PC-3 (cell line): ENCODE measurements at regions not wholly inside any gene's neighbourhood (a gene's known extent, or its start where the extent isn't known, plus 50 kb on each side); places are given as distances from the start of the nearest gene placed in this dataset.

Source experiments
- ATAC-seq: fragments of 200-7000 bp; cut with Tn5 transposase; 2 replicates; pipeline ENCODE4 v1.9.1; 2020; ENCODE audit warnings: mild to moderate bottlenecking, moderate library complexity
- BruUV-seq: library from RNA; stranded (reverse); fragments of 400-500 nt; replicated peaks from 2 replicates; lab custom pipeline; 2021; lab: Mats Ljungman, UMichigan
- CTCF ChIA-PET: fragments of 300-600 bp; sonication (Branson Sonifier 250); formaldehyde crosslinking; loops from one replicate; lab custom pipeline; 2022; ENCODE audit warnings: antibody characterized with exemption; lab: Charles Lee
- POLR2A ChIA-PET: fragments of 300-600 bp; sonication (Branson Sonifier 250); formaldehyde crosslinking; loops from one replicate; lab custom pipeline; 2022; ENCODE audit warnings: antibody characterized with exemption; ENCODE audit not compliant: unreplicated experiment; lab: Charles Lee
- DNase-seq: peaks from one replicate; pipeline ENCODE4 v3.0.0-alpha.2; 2015
- H2AFZ ChIP-seq: fragments of 300-600 bp; sonication (generic); 2 replicates; pipeline ENCODE4 v1.6.0; 2016; ENCODE audit warnings: antibody characterized with exemption, low read length
- H3F3A ChIP-seq: fragments of 300-600 bp; sonication (generic); one replicate; pipeline ENCODE4 v1.6.0; 2017; ENCODE audit warnings: antibody characterized with exemption, low read length, control low read depth, mild to moderate bottlenecking; ENCODE audit not compliant: unreplicated experiment
- H3K27ac ChIP-seq: fragments of 300-600 bp; sonication (generic); 2 replicates; pipeline ENCODE4 v1.5.1; 2016; ENCODE audit warnings: mild to moderate bottlenecking, low read length
- H3K27me3 ChIP-seq: fragments of 300-600 bp; sonication (generic); 2 replicates; pipeline ENCODE4 v1.6.1; 2016; ENCODE audit warnings: low read length, mixed read lengths
- H3K36me3 ChIP-seq: fragments of 300-600 bp; sonication (generic); 2 replicates; pipeline ENCODE4 v1.6.1; 2016; ENCODE audit warnings: low read depth, mixed run types, low read length, mixed read lengths
- H3K4me1 ChIP-seq: fragments of 300-600 bp; sonication (generic); 2 replicates; pipeline ENCODE4 v1.5.1; 2016; ENCODE audit warnings: low read length; ENCODE audit not compliant: insufficient read depth
- H3K4me2 ChIP-seq: fragments of 300-600 bp; sonication (generic); 2 replicates; pipeline ENCODE4 v1.6.0; 2016; ENCODE audit warnings: low read length
- H3K4me3 ChIP-seq: fragments of 300-600 bp; sonication (generic); 2 replicates; pipeline ENCODE4 v1.5.1; 2016; ENCODE audit warnings: mild to moderate bottlenecking, low read length, mixed read lengths
- H3K79me2 ChIP-seq: fragments of 300-600 bp; sonication (generic); 2 replicates; pipeline ENCODE4 v1.6.1; 2017; ENCODE audit warnings: low read length, mixed read lengths
- H3K9ac ChIP-seq: fragments of 300-600 bp; sonication (generic); 2 replicates; pipeline ENCODE4 v1.6.0; 2016; ENCODE audit warnings: mild to moderate bottlenecking, low read length
- H3K9me2 ChIP-seq: fragments of 300-600 bp; sonication (generic); replicated peaks from 2 replicates; pipeline ENCODE4 v1.6.1; 2016; ENCODE audit warnings: mixed run types, low read length, mixed read lengths
- H3K9me3 ChIP-seq: fragments of 300-600 bp; sonication (generic); 2 replicates; pipeline ENCODE4 v1.6.1; 2016; ENCODE audit warnings: low read length, mixed read lengths
- H4K20me1 ChIP-seq: fragments of 300-600 bp; sonication (generic); 2 replicates; pipeline ENCODE4 v1.6.1; 2016; ENCODE audit warnings: low read length, mixed read lengths
- CTCF ChIP-seq: fragments of 300-600 bp; sonication (generic); conservative IDR thresholded peaks from 2 replicates; pipeline ENCODE4 v1.5.1; 2017; ENCODE audit warnings: antibody characterized with exemption, low read depth, mild to moderate bottlenecking, low read length
- EZH2 ChIP-seq: fragments of 300-600 bp; sonication (generic); IDR thresholded peaks from one replicate; pipeline ENCODE4 v1.6.1; 2017; ENCODE audit warnings: antibody characterized with exemption, mild to moderate bottlenecking, low read length; ENCODE audit not compliant: unreplicated experiment
- EZH2phosphoT487 ChIP-seq: fragments of 300-600 bp; sonication (generic); IDR thresholded peaks from 2 replicates; pipeline ENCODE4 v1.6.1; 2018; ENCODE audit warnings: mild to moderate bottlenecking, antibody characterized with exemption, low read length, borderline replicate concordance
- intact Hi-C: fragments of 100-400 bp; cut with micrococcal nuclease; formaldehyde crosslinking; loops from 2 replicates; pipeline ENCODE4 v1.9.0; 2023

DNA sequence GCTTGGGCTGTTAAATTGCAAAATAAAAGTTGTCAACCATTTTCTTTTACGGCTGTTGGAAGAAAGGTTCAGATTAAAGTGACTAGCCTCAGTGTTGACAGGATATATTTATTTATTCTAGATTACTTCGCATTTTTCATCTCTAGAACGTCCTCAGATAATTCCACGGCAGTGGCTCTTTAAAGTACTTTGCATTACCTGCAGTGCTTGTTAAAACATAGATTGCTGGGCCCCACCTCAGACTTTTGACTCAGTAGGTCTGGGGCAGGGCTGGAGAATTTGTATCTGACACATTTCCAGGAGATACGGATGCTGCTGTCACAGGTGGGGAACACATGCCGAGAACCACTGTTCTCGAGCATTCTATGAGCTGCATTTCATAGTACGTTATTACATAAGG is 292.7 kb downstream of the EDEM1 start:
- Histone ChIP-seq H4K20me1 (no peaks in the 10 kb centered on the region), H3K36me3 (no peaks in the 10 kb centered on the region), H3K27me3 (no peaks in the 10 kb centered on the region), H3K4me3 (no peak overlapping the region), H3F3A (no peaks in the 10 kb centered on the region), H3K4me1 (no peaks in the 10 kb centered on the region), H3K9me3 (no peaks in the 10 kb centered on the region), H3K4me2 (no peak overlapping the region), H3K27ac (no peak overlapping the region), H3K9ac (no peak overlapping the region), H3K79me2 (no peaks in the 10 kb centered on the region), H2AFZ (no peak overlapping the region), H3K9me2 (no peaks in the 10 kb centered on the region)
- POLR2A ChIA-PET = no interaction called here
- no TSS peak for BruUV-seq
- TF ChIP-seq CTCF (no peak), EZH2phosphoT487 (no peak), EZH2 (no peak)
- DNase-seq (no peak), ATAC-seq (no peak)
- CTCF ChIA-PET = no interaction called here
- intact Hi-C loops = no loop called here

DNA sequence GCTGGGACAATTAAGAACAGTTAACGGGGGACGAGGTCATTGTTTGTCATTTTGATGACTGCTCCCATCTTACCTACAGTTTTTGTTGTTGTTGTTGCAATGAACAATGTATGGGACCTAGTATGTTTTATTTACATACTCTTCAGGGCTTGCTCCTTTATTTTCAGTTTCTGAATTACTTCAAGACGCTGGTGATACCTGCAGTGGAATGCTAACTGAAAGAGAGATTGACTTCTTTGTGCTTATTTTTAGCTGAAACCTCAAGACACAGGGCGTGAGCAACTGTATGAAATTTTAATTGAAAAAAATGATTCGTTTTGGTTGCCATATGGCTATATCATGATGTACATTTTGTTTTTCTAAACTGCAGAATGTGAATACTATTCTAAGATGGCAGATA is 297.9 kb downstream of the EDEM1 start:
- Histone ChIP-seq H2AFZ (no peak overlapping the region), H3F3A (no peaks in the 10 kb centered on the region), H3K27ac (no peak overlapping the region), H3K27me3 (no peaks in the 10 kb centered on the region), H3K9me3 (no peaks in the 10 kb centered on the region), H3K4me2 (no peak overlapping the region), H3K9ac (no peak overlapping the region), H3K79me2 (no peaks in the 10 kb centered on the region), H3K36me3 (no peaks in the 10 kb centered on the region), H3K4me3 (no peak overlapping the region), H3K4me1 (no peaks in the 10 kb centered on the region), H3K9me2 (no peaks in the 10 kb centered on the region), H4K20me1 (no peaks in the 10 kb centered on the region)
- POLR2A ChIA-PET = no interaction called here
- intact Hi-C loops = no loop called here
- DNase-seq = no peak
- BruUV-seq = no TSS peak
- CTCF ChIA-PET = no interaction called here
- TF ChIP-seq EZH2phosphoT487 = no peak
- no peak for TF ChIP-seq EZH2
- TF ChIP-seq CTCF = no peak
- no peak for ATAC-seq

- POLR2A ChIA-PET = no interaction called here
- H3K4me3 ChIP-seq = no peak overlapping the region
- CTCF ChIA-PET = no interaction called here
- H3K9me3 ChIP-seq = no peaks in the 10 kb centered on the region
- no peaks in the 10 kb centered on the region for H3K4me1 ChIP-seq
- H3K27ac ChIP-seq = no peak overlapping the region
- no peaks in the 10 kb centered on the region for H3K36me3 ChIP-seq
- H3K27me3 ChIP-seq = peaks cover 4% of the 10 kb centered on the region; the same call in 1 of the 2 replicates
- no peaks in the 10 kb centered on the region for H3K9me2 ChIP-seq
- no TSS peak for BruUV-seq
- no peak overlapping the region for H3K9ac ChIP-seq
- H4K20me1 ChIP-seq = no peaks in the 10 kb centered on the region
- H3F3A ChIP-seq = no peaks in the 10 kb centered on the region
- ATAC-seq (no peak), DNase-seq (no peak)
- H3K79me2 ChIP-seq = no peaks in the 10 kb centered on the region
- H2AFZ ChIP-seq = no peak overlapping the region
- TF ChIP-seq EZH2 = no peak
- TF ChIP-seq EZH2phosphoT487 = no peak
- no peak for TF ChIP-seq CTCF
- intact Hi-C loops = no loop called here
- H3K4me2 ChIP-seq = no peak overlapping the region
Observed at GRCh38 chr3:5488771-5489170, 301.3 kb downstream of the EDEM1 start.
